HEK293T (cell line): ENCODE measurements at regions not wholly inside any gene's neighbourhood (a gene's known extent, or its start where the extent isn't known, plus 50 kb on each side); places are given as distances from the start of the nearest gene placed in this dataset.

ENCODE experiments used
- ARNT ChIP-seq: fragments of 450-650 bp; IDR thresholded peaks from 2 replicates; pipeline ENCODE4 v1.6.1; 2017; ENCODE audit warnings: mild to moderate bottlenecking
- ELF4 ChIP-seq: fragments of 450-650 bp; IDR thresholded peaks from 2 replicates; pipeline ENCODE4 v1.6.1; 2017; ENCODE audit warnings: antibody characterized with exemption
- NFRKB ChIP-seq: fragments of 450-650 bp; IDR thresholded peaks from 2 replicates; pipeline ENCODE4 v1.6.1; 2016; ENCODE audit warnings: mild to moderate bottlenecking, moderate library complexity
- SUZ12 ChIP-seq: fragments of 450-650 bp; IDR thresholded peaks from 2 replicates; pipeline ENCODE4 v1.6.1; 2016; ENCODE audit warnings: mild to moderate bottlenecking

- no peak for TF ChIP-seq ELF4
- TF ChIP-seq NFRKB = no peak
- TF ChIP-seq SUZ12 = no peak
- TF ChIP-seq ARNT = no peak
Observed at GRCh38 chr7:40987571-40987970, 715.3 kb downstream of the INHBA start.
